OCI-LY7 (cell line): ENCODE measurements at regions not wholly inside any gene's neighbourhood (a gene's known extent, or its start where the extent isn't known, plus 50 kb on each side); places are given as distances from the start of the nearest gene placed in this dataset.

Experiments used
- BruUV-seq: library from RNA; stranded (reverse); fragments of 400-500 nt; replicated peaks from 2 replicates; lab custom pipeline; 2021; lab: Mats Ljungman, UMichigan
- CTCF ChIA-PET: fragments of 300-600 bp; sonication (Branson Sonifier 250); formaldehyde crosslinking; loops from one replicate; lab custom pipeline; 2022; ENCODE audit warnings: antibody characterized with exemption; ENCODE audit not compliant: unreplicated experiment; lab: Charles Lee
- POLR2A ChIA-PET: fragments of 300-600 bp; sonication (Branson Sonifier 250); formaldehyde crosslinking; loops from one replicate; lab custom pipeline; 2022; ENCODE audit warnings: antibody characterized with exemption; lab: Charles Lee
- DNase-seq: peaks from one replicate; pipeline ENCODE4 v3.0.0-alpha.2; 2015; ENCODE audit warnings: low spot score
- H2AFZ ChIP-seq: fragments of 200-600 bp; sonication (generic), shearing (Covaris generic); 2 replicates; pipeline ENCODE4 v1.6.1; 2014; ENCODE audit warnings: mild to moderate bottlenecking, antibody characterized with exemption, low read length, moderate library complexity
- H3K27ac ChIP-seq: fragments of 200-600 bp; sonication (generic); 2 replicates; pipeline ENCODE4 v1.5.1; 2014; ENCODE audit warnings: mixed run types, low read depth, mild to moderate bottlenecking, moderate library complexity, low read length, inconsistent platforms; ENCODE audit not compliant: poor library complexity, severe bottlenecking
- H3K36me3 ChIP-seq: fragments of 200-600 bp; sonication (generic); 2 replicates; pipeline ENCODE4 v1.6.1; 2014; ENCODE audit warnings: mild to moderate bottlenecking, antibody characterized with exemption, low read length, moderate library complexity, mixed read lengths; ENCODE audit not compliant: insufficient read depth
- H3K4me1 ChIP-seq: fragments of 200-600 bp; sonication (generic); 2 replicates; pipeline ENCODE4 v1.5.1; 2014; ENCODE audit warnings: mild to moderate bottlenecking, low read length; ENCODE audit not compliant: insufficient read depth, poor library complexity, severe bottlenecking
- H3K4me2 ChIP-seq: fragments of 200-600 bp; sonication (generic); 2 replicates; pipeline ENCODE4 v1.6.1; 2014; ENCODE audit warnings: mild to moderate bottlenecking, low read length
- H3K4me3 ChIP-seq: fragments of 200-600 bp; sonication (generic); 2 replicates; pipeline ENCODE4 v1.5.1; 2014; ENCODE audit warnings: mild to moderate bottlenecking, low read depth, low read length; ENCODE audit not compliant: poor library complexity, severe bottlenecking
- H3K79me2 ChIP-seq: fragments of 200-600 bp; sonication (generic); 2 replicates; pipeline ENCODE4 v1.6.1; 2016; ENCODE audit warnings: low read depth, mild to moderate bottlenecking, low read length, moderate library complexity, mixed read lengths; ENCODE audit not compliant: insufficient read depth
- H3K9me2 ChIP-seq: fragments of 200-600 bp; sonication (generic); 2 replicates; pipeline ENCODE4 v1.6.1; 2016; ENCODE audit warnings: mild to moderate bottlenecking, low read length, mixed read lengths; ENCODE audit not compliant: insufficient read depth
- H3K9me3 ChIP-seq: fragments of 200-600 bp; sonication (generic); 2 replicates; pipeline ENCODE4 v1.6.1; 2014; ENCODE audit warnings: mild to moderate bottlenecking, mixed run types, low read length, mixed read lengths
- H4K20me1 ChIP-seq: fragments of 200-600 bp; sonication (generic); 2 replicates; pipeline ENCODE4 v1.6.1; 2014; ENCODE audit warnings: mild to moderate bottlenecking, antibody characterized with exemption, low read length, moderate library complexity, mixed read lengths; ENCODE audit not compliant: insufficient read depth
- CTCF ChIP-seq: fragments of 200-600 bp; sonication (generic); conservative IDR thresholded peaks from 2 replicates; pipeline ENCODE4 v1.5.1; 2014; ENCODE audit warnings: mild to moderate bottlenecking, antibody characterized with exemption, low read length, moderate library complexity, mixed read lengths
- EZH2phosphoT487 ChIP-seq: fragments of 200-600 bp; sonication (generic); IDR thresholded peaks from 2 replicates; pipeline ENCODE4 v1.6.1; 2018; ENCODE audit warnings: low read depth, borderline replicate concordance, mild to moderate bottlenecking, mixed run types, antibody characterized with exemption, low read length, moderate library complexity, mixed read lengths
- intact Hi-C: fragments of 100-400 bp; cut with micrococcal nuclease; formaldehyde crosslinking; loops from one replicate; pipeline ENCODE4 v1.10.0; 2022; ENCODE audit not compliant: unreplicated experiment

- BruUV-seq: no TSS peak
- intact Hi-C loops: no loop called here
- H3K9me2 ChIP-seq: no peaks in the 10 kb centered on the region
- DNase-seq: no peak
- 0 out of 2 replicates have a peak, but pooled peaks cover 6% of the 10 kb centered on the region for H3K9me3 ChIP-seq
- TF ChIP-seq CTCF (no peak), EZH2phosphoT487 (no peak)
- no peak overlapping the region for H2AFZ ChIP-seq
- no peak overlapping the region for H3K27ac ChIP-seq
- H3K4me1 ChIP-seq: no peaks in the 10 kb centered on the region
- H3K36me3 ChIP-seq: no peaks in the 10 kb centered on the region
- ChIA-PET POLR2A (no interaction called here), CTCF (no interaction called here)
- H3K4me2 ChIP-seq: no peak overlapping the region
- no peak overlapping the region for H3K4me3 ChIP-seq
- no peaks in the 10 kb centered on the region for H3K79me2 ChIP-seq
- no peaks in the 10 kb centered on the region for H4K20me1 ChIP-seq
These were observed 127.6 kb downstream of the AASDH start for GRCh38 chr4:56259655-56260054.

- CTCF ChIA-PET: no interaction called here
- H3K79me2 ChIP-seq: no peaks in the 10 kb centered on the region
- no TSS peak for BruUV-seq
- POLR2A ChIA-PET: no interaction called here
- no peaks in the 10 kb centered on the region for H3K9me2 ChIP-seq
- no peak overlapping the region for H3K4me3 ChIP-seq
- no peak for DNase-seq
- no peak overlapping the region for H3K27ac ChIP-seq
- H4K20me1 ChIP-seq: no peaks in the 10 kb centered on the region
- no peaks in the 10 kb centered on the region for H3K36me3 ChIP-seq
- intact Hi-C loops: no loop called here
- TF ChIP-seq EZH2phosphoT487: no peak
- TF ChIP-seq CTCF: no peak
- no peak overlapping the region for H3K4me2 ChIP-seq
- no peaks in the 10 kb centered on the region for H3K9me3 ChIP-seq
- H2AFZ ChIP-seq: no peak overlapping the region
- no peaks in the 10 kb centered on the region for H3K4me1 ChIP-seq
These were observed 131.5 kb downstream of the AASDH start for GRCh38 chr4:56255820-56256219.

- intact Hi-C loops: no loop called here
- H3K4me2 ChIP-seq: no peak overlapping the region
- TF ChIP-seq EZH2phosphoT487 (no peak), CTCF (no peak)
- H3K9me2 ChIP-seq: no peaks in the 10 kb centered on the region
- ChIA-PET POLR2A (no interaction called here), CTCF (no interaction called here)
- H3K36me3 ChIP-seq: no peaks in the 10 kb centered on the region
- H3K4me3 ChIP-seq: no peak overlapping the region
- no peaks in the 10 kb centered on the region for H3K9me3 ChIP-seq
- H3K79me2 ChIP-seq: no peaks in the 10 kb centered on the region
- no peaks in the 10 kb centered on the region for H3K4me1 ChIP-seq
- no peak overlapping the region for H3K27ac ChIP-seq
- no peak for DNase-seq
- no peak overlapping the region for H2AFZ ChIP-seq
- H4K20me1 ChIP-seq: no peaks in the 10 kb centered on the region
- BruUV-seq: no TSS peak
These were observed 133.5 kb downstream of the AASDH start for GRCh38 chr4:56253666-56254305.
